Tibial artery (tissue), 4 donors: ENCODE measurements at regions not wholly inside any gene's neighbourhood (a gene's known extent, or its start where the extent isn't known, plus 50 kb on each side); places are given as distances from the start of the nearest gene placed in this dataset.
A peak's percentile ranks its signal among the peaks of the same experiment; 100 is the strongest.

ENCODE experiments used
- DNase-seq, 2 donors: peaks; one replicate each; pipeline ENCODE4 v3.0.0-alpha.2; 2019
- H3K27ac ChIP-seq, 2 donors: fragments of 200-600 bp; sonication (generic) in 1 of 2; 1 replicate in 1 of 2; 2 replicates in 1 of 2; pipeline ENCODE4 v1.5.1; 2018 to 2019; ENCODE audit warnings: mild to moderate bottlenecking in 1 of 2
- H3K27me3 ChIP-seq, 2 donors: fragments of 200-600 bp; sonication (generic) in 1 of 2; one replicate each; pipeline versions ENCODE4 v1.5.1 to v1.6.0; 2016 to 2019
- H3K36me3 ChIP-seq, 3 donors: fragments of 200-600 bp; sonication (generic) in 2 of 3; one replicate each; pipeline ENCODE4 v1.5.1; 2016 to 2019; ENCODE audit warnings: mild to moderate bottlenecking in 2 of 3
- H3K4me1 ChIP-seq, 4 donors: fragments of 200-600 bp; sonication (generic) in 2 of 4; 1 replicate in 3 of 4; 2 replicates in 1 of 4; pipeline ENCODE4 v1.5.1; 2016 to 2019
- H3K4me3 ChIP-seq, 2 donors: fragments of 200-600 bp; sonication (generic) in 1 of 2; 1 replicate in 1 of 2; 2 replicates in 1 of 2; pipeline ENCODE4 v1.5.1; 2018 to 2019; ENCODE audit warnings: mild to moderate bottlenecking in 2 of 2
- H3K9me3 ChIP-seq, 3 donors: fragments of 200-600 bp; sonication (generic) in 1 of 3; one replicate each; pipeline ENCODE4 v1.5.1; 2016 to 2019
- intact Hi-C: fragments of 100-400 bp; cut with DNase I; formaldehyde crosslinking; loops from one replicate; pipeline ENCODE4 v1.15.0; 2023; ENCODE audit warnings: low total_unique reads
- TF ChIP-seq, protein P1 (sequence below), 2 experiments: fragments of 200-600 bp in 1 of 2; fragments of 450-650 bp in 1 of 2; IDR thresholded peaks; one replicate each; pipeline ENCODE4 v1.5.1; 2017 to 2019; ENCODE audit warnings: antibody characterized with exemption in 2 of 2, mild to moderate bottlenecking in 1 of 2, moderate library complexity in 1 of 2

DNA sequence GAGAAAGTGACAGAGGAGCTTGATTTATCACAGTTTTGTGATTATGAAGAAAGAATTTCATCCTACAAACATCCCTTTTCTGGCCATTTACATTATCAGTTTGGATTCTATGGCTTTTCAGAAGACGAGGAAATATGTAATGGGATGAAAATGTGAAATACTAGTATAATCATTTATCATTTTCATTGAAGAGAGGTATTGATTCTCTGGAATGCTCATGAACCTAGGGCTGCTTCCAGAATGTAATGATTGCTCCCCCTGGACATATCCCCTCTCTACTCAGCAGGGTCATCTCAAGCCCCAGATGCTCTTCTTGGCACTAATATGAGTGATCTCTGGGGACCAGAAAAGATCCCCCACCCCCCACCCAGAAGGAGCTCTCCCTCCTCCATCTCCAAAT is 106.7 kb upstream of the ZNF618 start:
- intact Hi-C loops, result no loop called here
- H3K27me3 ChIP-seq, result no peaks in the 10 kb centered on the region
- H3K4me1 ChIP-seq, result peaks cover 0 to 51% (median 25%) of the 10 kb centered on the region in 4 donors
- TF ChIP-seq, protein P1, sequence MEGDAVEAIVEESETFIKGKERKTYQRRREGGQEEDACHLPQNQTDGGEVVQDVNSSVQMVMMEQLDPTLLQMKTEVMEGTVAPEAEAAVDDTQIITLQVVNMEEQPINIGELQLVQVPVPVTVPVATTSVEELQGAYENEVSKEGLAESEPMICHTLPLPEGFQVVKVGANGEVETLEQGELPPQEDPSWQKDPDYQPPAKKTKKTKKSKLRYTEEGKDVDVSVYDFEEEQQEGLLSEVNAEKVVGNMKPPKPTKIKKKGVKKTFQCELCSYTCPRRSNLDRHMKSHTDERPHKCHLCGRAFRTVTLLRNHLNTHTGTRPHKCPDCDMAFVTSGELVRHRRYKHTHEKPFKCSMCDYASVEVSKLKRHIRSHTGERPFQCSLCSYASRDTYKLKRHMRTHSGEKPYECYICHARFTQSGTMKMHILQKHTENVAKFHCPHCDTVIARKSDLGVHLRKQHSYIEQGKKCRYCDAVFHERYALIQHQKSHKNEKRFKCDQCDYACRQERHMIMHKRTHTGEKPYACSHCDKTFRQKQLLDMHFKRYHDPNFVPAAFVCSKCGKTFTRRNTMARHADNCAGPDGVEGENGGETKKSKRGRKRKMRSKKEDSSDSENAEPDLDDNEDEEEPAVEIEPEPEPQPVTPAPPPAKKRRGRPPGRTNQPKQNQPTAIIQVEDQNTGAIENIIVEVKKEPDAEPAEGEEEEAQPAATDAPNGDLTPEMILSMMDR (IDR thresholded peaks at IDR 0.05), result no peak
- no peak for DNase-seq
- no peaks in the 10 kb centered on the region for H3K9me3 ChIP-seq
- H3K36me3 ChIP-seq, result no peaks in the 10 kb centered on the region
- no peak overlapping the region for H3K27ac ChIP-seq
- H3K4me3 ChIP-seq, result no peak overlapping the region

DNA sequence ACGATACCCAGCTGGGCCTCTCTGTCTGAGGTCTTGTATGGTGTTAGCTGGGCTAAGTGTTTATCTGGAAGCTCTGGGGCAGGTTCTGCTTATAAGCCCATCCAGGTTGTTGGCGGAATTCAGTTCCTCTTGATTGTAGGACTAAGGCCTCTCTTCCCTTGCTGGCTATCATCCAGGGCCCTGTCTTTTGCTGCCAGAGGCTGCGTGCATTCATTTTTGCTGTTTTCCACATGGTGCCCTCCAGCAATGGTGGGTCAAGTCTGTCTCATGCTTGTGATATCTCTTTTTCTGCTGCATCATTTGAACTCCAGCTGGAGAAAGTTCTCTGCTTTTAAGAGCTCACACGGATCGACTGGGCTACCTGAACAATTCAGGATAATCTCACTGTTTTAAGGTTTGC is 105.7 kb upstream of the ZNF618 start:
- no peak overlapping the region for H3K4me3 ChIP-seq
- intact Hi-C loops, result no loop called here
- no peaks in the 10 kb centered on the region for H3K27me3 ChIP-seq
- no peak overlapping the region for H3K27ac ChIP-seq
- TF ChIP-seq, protein P1 (IDR thresholded peaks at IDR 0.05), result no peak
- no peaks in the 10 kb centered on the region for H3K9me3 ChIP-seq
- no peak for DNase-seq
- H3K4me1 ChIP-seq, result peaks cover 0 to 51% (median 25%) of the 10 kb centered on the region in 4 donors
- H3K36me3 ChIP-seq, result no peaks in the 10 kb centered on the region

DNA sequence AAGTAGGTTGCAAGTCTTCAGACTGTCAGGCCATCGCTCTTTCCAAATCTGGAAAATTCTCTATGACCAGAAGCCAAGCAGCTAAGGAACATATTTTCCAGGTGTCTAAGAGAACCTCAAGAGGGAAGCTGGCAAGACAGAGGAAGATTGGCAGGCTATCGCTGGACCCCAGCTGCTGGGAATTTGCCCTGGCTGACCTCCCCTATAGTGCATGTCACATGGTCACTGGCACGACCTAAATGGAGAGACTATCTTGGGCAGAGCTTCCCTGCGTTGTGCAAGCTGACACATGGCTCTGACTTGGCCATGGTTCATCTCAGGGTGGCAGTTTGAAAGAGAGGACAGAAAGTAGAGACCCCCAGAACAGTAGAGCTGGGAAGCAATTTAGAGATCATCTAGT is 104.9 kb upstream of the ZNF618 start:
- no peaks in the 10 kb centered on the region for H3K9me3 ChIP-seq
- TF ChIP-seq, protein P1 (IDR thresholded peaks at IDR 0.05), result no peak
- H3K27ac ChIP-seq, result no peak overlapping the region
- no peaks in the 10 kb centered on the region for H3K27me3 ChIP-seq
- no peaks in the 10 kb centered on the region for H3K36me3 ChIP-seq
- intact Hi-C loops, result no loop called here
- H3K4me3 ChIP-seq, result no peak overlapping the region
- DNase-seq, result no peak
- peaks cover 0 to 51% (median 25%) of the 10 kb centered on the region in 4 donors for H3K4me1 ChIP-seq

DNA sequence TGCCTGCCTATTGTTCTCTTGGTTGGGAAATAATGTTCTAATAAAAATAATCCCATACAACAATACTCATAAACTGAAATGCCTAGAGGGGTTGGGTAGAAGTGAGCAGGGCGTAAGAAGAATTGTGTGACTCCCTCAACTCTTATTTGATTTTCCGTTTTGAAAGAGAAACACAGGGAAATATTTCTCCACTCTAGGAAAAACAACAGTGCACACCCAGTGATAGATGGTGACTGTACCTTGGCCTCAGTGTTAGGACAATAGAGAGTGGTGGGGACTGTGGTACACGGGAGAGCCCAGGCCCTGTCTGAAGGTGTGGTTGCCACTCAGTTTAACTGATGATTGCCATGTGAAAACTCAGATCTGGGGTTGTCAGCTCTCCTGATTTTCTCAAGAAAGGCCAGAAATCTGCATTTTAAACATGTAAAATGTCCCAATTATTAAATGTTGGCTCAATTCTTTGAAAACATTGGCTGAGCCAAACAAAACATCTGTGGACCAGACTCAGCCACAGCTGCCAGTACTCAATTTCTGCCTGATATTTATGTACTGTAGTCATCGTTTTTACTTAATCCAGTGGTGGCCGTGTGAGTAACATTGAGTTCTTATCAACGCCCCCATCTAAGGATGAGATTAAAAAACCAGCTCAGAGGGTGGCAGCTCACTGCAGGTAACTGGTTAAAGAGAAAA is 103.8 kb upstream of the ZNF618 start:
- Histone ChIP-seq H3K27ac (peak overlapping the region; percentile 18 to 55), H3K36me3 (no peaks in the 10 kb centered on the region), H3K27me3 (no peaks in the 10 kb centered on the region), H3K4me1 (peaks cover 0 to 51% (median 25%) of the 10 kb centered on the region in 4 donors), H3K9me3 (no peaks in the 10 kb centered on the region), H3K4me3 (no peak overlapping the region)
- intact Hi-C loops, result no loop called here
- peak in 1 of 2 donors; percentile 30 for DNase-seq
- TF ChIP-seq, protein P1 (IDR thresholded peaks at IDR 0.05), result no peak

DNA sequence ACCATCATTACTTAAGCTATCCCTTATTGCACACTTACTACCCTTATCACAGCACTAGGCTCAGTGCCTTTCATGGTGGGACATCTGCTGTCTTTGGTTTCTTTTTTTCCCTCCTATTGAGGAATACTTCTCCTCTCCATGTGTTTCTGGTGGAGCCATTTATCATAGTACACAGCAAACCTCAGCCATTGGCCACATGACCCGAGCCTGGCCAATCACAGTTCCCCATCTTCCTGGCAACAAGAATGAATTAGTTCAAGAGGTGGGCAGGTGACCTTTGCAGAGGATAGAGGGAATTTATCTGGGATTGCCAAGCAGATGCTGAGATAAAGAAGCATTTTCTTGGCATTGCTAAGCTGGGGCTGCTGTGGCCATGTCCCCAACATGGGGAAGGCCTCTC is 101.1 kb upstream of the ZNF618 start:
- Histone ChIP-seq H3K9me3 (no peaks in the 10 kb centered on the region), H3K4me1 (peaks cover 0 to 33% (median 25%) of the 10 kb centered on the region in 4 donors), H3K4me3 (no peak overlapping the region), H3K27ac (no peak overlapping the region), H3K36me3 (no peaks in the 10 kb centered on the region), H3K27me3 (no peaks in the 10 kb centered on the region)
- TF ChIP-seq, protein P1 (IDR thresholded peaks at IDR 0.05), result no peak
- DNase-seq, result no peak
- intact Hi-C loops, result no loop called here
